IMR-90 (cell line): ENCODE measurements at regions not wholly inside any gene's neighbourhood (a gene's known extent, or its start where the extent isn't known, plus 50 kb on each side); places are given as distances from the start of the nearest gene placed in this dataset.

Experiments
- ATAC-seq: fragments of 200-7000 bp; cut with Tn5 transposase; 2 replicates; pipeline ENCODE4 v1.9.1; 2020; ENCODE audit warnings: low read depth, mild to moderate bottlenecking, moderate library complexity
- BruUV-seq: library from RNA; stranded (reverse); fragments of 400-500 nt; replicated peaks from 2 replicates; lab custom pipeline; 2021; lab: Mats Ljungman, UMichigan
- CTCF ChIA-PET: fragments of 300-600 bp; formaldehyde crosslinking; extraction: SDS; loops from one replicate; lab custom pipeline; 2021; ENCODE audit warnings: antibody characterized with exemption; lab: Yijun Ruan, JAX
- POLR2A ChIA-PET: fragments of 300-600 bp; sonication (Branson Sonifier 250); formaldehyde crosslinking; loops from one replicate; lab custom pipeline; 2022; ENCODE audit warnings: antibody characterized with exemption; ENCODE audit not compliant: unreplicated experiment; lab: Charles Lee
- DNase-seq: peaks from one replicate; pipeline ENCODE4 v3.0.0; 2013
- H2AFZ ChIP-seq: replicated peaks from 2 replicates; pipeline ENCODE3; 2013; ENCODE audit warnings: low read length, mild to moderate bottlenecking; ENCODE audit not compliant: poor library complexity
- H2AK5ac ChIP-seq: 2 replicates; pipeline ENCODE4 v1.6.1; 2013; ENCODE audit warnings: low read depth, low read length, inconsistent platforms
- H2AK9ac ChIP-seq: replicated peaks from 2 replicates; pipeline ENCODE3; 2013; ENCODE audit warnings: mild to moderate bottlenecking, low read depth, low read length, moderate library complexity; ENCODE audit not compliant: poor library complexity
- H2BK120ac ChIP-seq: 2 replicates; pipeline ENCODE4 v1.6.1; 2013; ENCODE audit warnings: low read depth, low read length, inconsistent platforms
- H2BK15ac ChIP-seq: 3 replicates; pipeline ENCODE4 v1.6.1; 2013; ENCODE audit warnings: low read depth, low read length, inconsistent platforms
- H2BK20ac ChIP-seq: 2 replicates; pipeline ENCODE4 v1.6.1; 2013; ENCODE audit warnings: low read depth, mild to moderate bottlenecking, inconsistent platforms, low read length, moderate library complexity
- H2BK5ac ChIP-seq: 2 replicates; pipeline ENCODE4 v1.6.1; 2013; ENCODE audit warnings: mild to moderate bottlenecking, low read depth, low read length, inconsistent platforms; ENCODE audit not compliant: poor library complexity, severe bottlenecking
- H3K14ac ChIP-seq: replicated peaks from 2 replicates; pipeline ENCODE4 v1.6.1; 2013; ENCODE audit warnings: low read depth, low read length, inconsistent platforms
- H3K18ac ChIP-seq: 2 replicates; pipeline ENCODE4 v1.6.1; 2013; ENCODE audit warnings: low read depth, low read length, control low read depth
- H3K23ac ChIP-seq: 2 replicates; pipeline ENCODE4 v1.6.1; 2013; ENCODE audit warnings: low read depth, low read length, inconsistent platforms
- H3K27ac ChIP-seq: 2 replicates; pipeline ENCODE4 v1.5.1; 2013; ENCODE audit warnings: mild to moderate bottlenecking, control low read depth, low read length; ENCODE audit not compliant: insufficient read depth
- H3K27me3 ChIP-seq: 2 replicates; pipeline ENCODE4 v1.6.1; 2013; ENCODE audit warnings: low read length; ENCODE audit not compliant: control insufficient read depth, insufficient read depth
- H3K36me3 ChIP-seq: 2 replicates; pipeline ENCODE4 v1.6.1; 2013; ENCODE audit warnings: low read length, mixed read lengths; ENCODE audit not compliant: control insufficient read depth, insufficient read depth
- H3K4ac ChIP-seq: 2 replicates; pipeline ENCODE4 v1.6.1; 2013; ENCODE audit warnings: low read depth, low read length, inconsistent platforms
- H3K4me1 ChIP-seq: 2 replicates; pipeline ENCODE4 v1.6.1; 2013; ENCODE audit warnings: low read length, mixed read lengths; ENCODE audit not compliant: control insufficient read depth, insufficient read depth
- H3K4me2 ChIP-seq: 2 replicates; pipeline ENCODE4 v1.6.1; 2013; ENCODE audit warnings: low read depth, mild to moderate bottlenecking, control low read depth, low read length, moderate library complexity
- H3K4me3 ChIP-seq: 2 replicates; pipeline ENCODE4 v1.5.1; 2013; ENCODE audit warnings: low read depth, mild to moderate bottlenecking, control low read depth, low read length, moderate library complexity; ENCODE audit not compliant: insufficient read depth
- H3K56ac ChIP-seq: 2 replicates; pipeline ENCODE4 v1.6.1; 2013; ENCODE audit warnings: low read length, inconsistent platforms; ENCODE audit not compliant: insufficient read depth; ENCODE audit errors: extremely low read depth
- H3K79me1 ChIP-seq, 2 experiments: 2 replicates each; pipeline ENCODE4 v1.6.1; 2013; ENCODE audit warnings: low read length in 2 of 2, inconsistent platforms in 1 of 2, low read depth in 1 of 2
- H3K9ac ChIP-seq: 2 replicates; pipeline ENCODE4 v1.6.1; 2013; ENCODE audit warnings: low read depth, low read length, control low read depth
- H3K9me1 ChIP-seq: 2 replicates; pipeline ENCODE4 v1.6.1; 2013; ENCODE audit warnings: low read length, inconsistent platforms; ENCODE audit not compliant: insufficient read depth
- H3K9me3 ChIP-seq: 2 replicates; pipeline ENCODE4 v1.6.1; 2013; ENCODE audit warnings: low read length; ENCODE audit not compliant: control insufficient read depth, insufficient read depth
- H4K20me1 ChIP-seq: 2 replicates; pipeline ENCODE4 v1.6.1; 2013; ENCODE audit warnings: low read length, inconsistent platforms; ENCODE audit not compliant: insufficient read depth
- H4K5ac ChIP-seq: 2 replicates; pipeline ENCODE4 v1.6.1; 2013; ENCODE audit warnings: mild to moderate bottlenecking, low read depth, low read length, control low read depth
- H4K8ac ChIP-seq, 2 experiments: 2 replicates each; pipeline ENCODE4 v1.6.1; 2013; ENCODE audit warnings: low read depth in 2 of 2, low read length in 2 of 2, control low read depth in 1 of 2, inconsistent platforms in 1 of 2
- H4K91ac ChIP-seq: 2 replicates; pipeline ENCODE4 v1.6.1; 2013; ENCODE audit warnings: low read depth, low read length, inconsistent platforms; ENCODE audit not compliant: insufficient read depth
- BHLHE40 ChIP-seq: fragments of 150-350 bp; IDR thresholded peaks from 2 replicates; pipeline ENCODE4 v1.6.1; 2016; ENCODE audit warnings: mild to moderate bottlenecking, low read depth, low read length
- CHD1 ChIP-seq: IDR thresholded peaks from 2 replicates; pipeline ENCODE4 v1.6.1; 2012; ENCODE audit warnings: low read depth, low read length, improper control_type of control experiment
- CTCF ChIP-seq: conservative IDR thresholded peaks from 2 replicates; pipeline ENCODE4 v1.5.1; 2012; ENCODE audit warnings: mild to moderate bottlenecking, low read depth, low read length, improper control_type of control experiment
- ELK1 ChIP-seq: fragments of 150-350 bp; IDR thresholded peaks from 2 replicates; pipeline ENCODE4 v1.6.1; 2016; ENCODE audit warnings: low read depth, mild to moderate bottlenecking, low read length, moderate library complexity, borderline replicate concordance
- FOS ChIP-seq: fragments of 150-350 bp; IDR thresholded peaks from 2 replicates; pipeline ENCODE4 v1.6.1; 2016; ENCODE audit warnings: low read depth, low read length
- MAFK ChIP-seq: IDR thresholded peaks from 2 replicates; pipeline ENCODE4 v1.6.1; 2012; ENCODE audit warnings: low read depth, low read length, improper control_type of control experiment
- MXI1 ChIP-seq: IDR thresholded peaks from 2 replicates; pipeline ENCODE4 v1.6.1; 2012; ENCODE audit warnings: low read depth, mild to moderate bottlenecking, low read length, moderate library complexity, borderline replicate concordance
- NFE2L2 ChIP-seq: fragments of 150-350 bp; IDR thresholded peaks from 2 replicates; pipeline ENCODE4 v1.6.1; 2016; ENCODE audit warnings: low read depth, mild to moderate bottlenecking, low read length
- POLR2A ChIP-seq: IDR thresholded peaks from 2 replicates; pipeline ENCODE4 v1.6.1; 2012; ENCODE audit warnings: mild to moderate bottlenecking, low read depth, low read length
- RAD21 ChIP-seq: IDR thresholded peaks from 2 replicates; pipeline ENCODE4 v1.6.1; 2012; ENCODE audit warnings: low read length, improper control_type of control experiment
- RFX5 ChIP-seq: IDR thresholded peaks from 2 replicates; pipeline ENCODE4 v1.8.0; 2012; ENCODE audit warnings: low read depth, mild to moderate bottlenecking, low read length, moderate library complexity
- WGBS, 2 experiments: methylation state at CpG; one replicate each; pipeline versions ENCODE4 v1.1.5 to v1.1.7; 2013; ENCODE audit warnings: missing lambda C conversion rate in 2 of 2; ENCODE audit not compliant: insufficient read length in 1 of 2; ENCODE audit errors: extremely low coverage in 2 of 2; 5-methylcytosine and 5-hydroxymethylcytosine counted together
- dilution Hi-C: fragments of 300-500 bp; cut with HindIII; formaldehyde crosslinking; loops from one replicate; pipeline ENCODE4 v1.14.3; 2018; ENCODE audit warnings: low sequenced_read_pairs; ENCODE audit not compliant: unreplicated experiment
- in situ Hi-C: fragments of 300-500 bp; cut with MboI; formaldehyde crosslinking; loops from 3 replicates; pipeline ENCODE4 v1.14.3; 2019; ENCODE audit warnings: low sequenced_read_pairs, inconsistent platforms, mixed read lengths
- intact Hi-C: fragments of 100-400 bp; cut with micrococcal nuclease; formaldehyde crosslinking; loops from 2 replicates; pipeline ENCODE4 v1.10.0; 2022

GRCh38 chr7:12864470-12865046 lies 177.1 kb downstream of the ARL4A start:
- no peak overlapping the region for H3K4ac ChIP-seq
- no peak overlapping the region for H3K4me3 ChIP-seq
- H3K4me2 ChIP-seq: no peak overlapping the region
- no peak overlapping the region for H2BK20ac ChIP-seq
- no peak overlapping the region for H2BK120ac ChIP-seq
- TF ChIP-seq CTCF (no peak), MAFK (no peak), FOS (no peak), RAD21 (no peak), NFE2L2 (no peak), RFX5 (no peak), MXI1 (no peak), CHD1 (no peak), BHLHE40 (no peak), POLR2A (no peak), ELK1 (no peak)
- H3K4me1 ChIP-seq: no peaks in the 10 kb centered on the region
- ATAC-seq (no peak), DNase-seq (no peak)
- H4K5ac ChIP-seq: no peak overlapping the region
- CTCF ChIA-PET: no interaction called here
- intact Hi-C loops: no loop called here
- no peak overlapping the region for H3K9ac ChIP-seq
- no peaks in the 10 kb centered on the region for H3K27me3 ChIP-seq
- POLR2A ChIA-PET: no interaction called here
- dilution Hi-C loops: no loop called here
- no peaks in the 10 kb centered on the region for H4K20me1 ChIP-seq
- peak overlapping the region; percentile 56 for H2AFZ ChIP-seq
- no peak overlapping the region for H4K8ac ChIP-seq
- H4K91ac ChIP-seq: no peak overlapping the region
- H3K9me3 ChIP-seq: no peaks in the 10 kb centered on the region
- in situ Hi-C loops: no loop called here
- H3K14ac ChIP-seq: no peak overlapping the region
- no peak overlapping the region for H2AK5ac ChIP-seq
- H3K23ac ChIP-seq: no peak overlapping the region
- BruUV-seq: no TSS peak
- H2BK15ac ChIP-seq: no peak overlapping the region
- H3K9me1 ChIP-seq: 0 out of 2 replicates have a peak, but pooled peaks cover 3% of the 10 kb centered on the region
- H3K18ac ChIP-seq: no peak overlapping the region
- no peaks in the 10 kb centered on the region for H3K79me1 ChIP-seq
- H3K56ac ChIP-seq: no peak overlapping the region
- no peak overlapping the region for H2BK5ac ChIP-seq
- WGBS, 2 experiments: no CpG with 5 or more reads among the region's 11 CpGs
- no peak overlapping the region for H3K27ac ChIP-seq
- H3K36me3 ChIP-seq: no peaks in the 10 kb centered on the region
- no peak overlapping the region for H2AK9ac ChIP-seq
